AG09319 (cell line): ENCODE measurements at regions not wholly inside any gene's neighbourhood (a gene's known extent, or its start where the extent isn't known, plus 50 kb on each side); places are given as distances from the start of the nearest gene placed in this dataset.

ENCODE experiments used
- DNase-seq: peaks from one replicate; pipeline ENCODE4 v3.0.0-alpha.2; 2010; ENCODE audit warnings: low read depth; ENCODE audit errors: extremely low read depth
- CTCF ChIP-seq: IDR thresholded peaks from 2 replicates; pipeline ENCODE4 v1.5.1; 2011; ENCODE audit warnings: low read depth, mild to moderate bottlenecking, inconsistent platforms, low read length, moderate library complexity

- no peak for TF ChIP-seq CTCF
- no peak for DNase-seq
Measured at GRCh38 chr3:117843356-117843755, 1133.8 kb downstream of the TUSC7 start.

- DNase-seq: no peak
- TF ChIP-seq CTCF: no peak
Measured at GRCh38 chr3:117844676-117845075, 1135.1 kb downstream of the TUSC7 start.

GRCh38 chr3:117846238-117846637, 1136.7 kb downstream of the TUSC7 start:
- TF ChIP-seq CTCF: no peak
- no peak for DNase-seq

DNA sequence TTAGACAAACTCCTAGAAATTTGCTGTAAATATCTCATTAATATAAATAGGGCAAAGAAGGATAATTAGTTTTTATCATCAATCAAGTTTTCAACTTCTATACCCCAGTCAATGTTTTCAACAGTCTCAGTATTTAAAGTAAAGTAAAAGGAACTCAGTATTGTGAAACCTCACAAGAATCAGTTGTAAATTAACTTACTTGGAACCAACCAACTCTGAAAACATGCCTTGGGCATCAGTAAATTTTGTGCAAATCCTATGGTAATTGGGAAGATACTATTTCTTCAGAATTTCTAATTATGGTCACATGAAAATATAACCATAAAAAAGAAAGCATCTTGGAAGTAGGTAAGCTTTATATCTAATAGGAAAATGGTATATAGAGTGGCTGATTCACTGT, 1139.0 kb downstream of the TUSC7 start:
- no peak for TF ChIP-seq CTCF
- no peak for DNase-seq

DNA sequence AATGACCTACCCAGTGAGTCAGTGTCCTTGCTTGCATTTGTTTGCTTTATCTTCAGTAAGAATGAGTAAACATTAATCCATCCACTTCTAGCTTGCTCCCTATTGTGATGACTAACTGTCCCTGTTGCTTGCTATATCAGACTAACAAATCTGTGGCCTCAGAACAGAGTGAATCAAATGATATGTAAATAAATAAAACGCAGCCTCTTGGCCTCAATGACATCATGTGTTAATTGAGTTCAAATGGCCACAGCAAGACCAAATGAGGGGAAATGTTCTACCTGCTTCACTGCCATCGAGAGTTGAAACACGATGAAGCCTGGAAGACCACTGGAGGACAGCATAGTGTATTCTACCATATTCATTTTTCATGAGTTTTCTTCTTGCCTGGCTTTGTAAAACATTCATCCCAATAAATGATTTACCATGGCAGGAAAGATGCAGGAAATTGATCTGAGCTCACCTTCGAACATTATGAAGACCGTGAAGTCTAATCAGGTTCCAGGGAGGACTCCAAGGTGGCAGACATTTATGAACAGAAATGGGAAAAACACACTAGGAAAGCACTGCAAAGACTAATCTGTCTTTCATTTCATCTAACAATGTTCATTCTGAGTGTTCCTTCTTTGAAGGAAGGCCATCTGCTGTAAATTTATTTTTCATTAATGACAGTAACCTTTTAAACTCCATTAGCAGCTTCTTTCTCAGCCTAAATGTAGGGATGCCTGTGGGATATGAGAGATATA, 1144.5 kb downstream of the TUSC7 start:
- no peak for TF ChIP-seq CTCF
- DNase-seq: peak; percentile 54

- no peak for DNase-seq
- TF ChIP-seq CTCF: no peak
Measured at GRCh38 chr3:117856354-117856753, 1146.8 kb downstream of the TUSC7 start.

GRCh38 chr3:117863146-117863545, 1153.6 kb downstream of the TUSC7 start:
- no peak for TF ChIP-seq CTCF
- no peak for DNase-seq
